Common myeloid progenitor, CD34-positive (primary cell): ENCODE measurements at regions not wholly inside any gene's neighbourhood (a gene's known extent, or its start where the extent isn't known, plus 50 kb on each side); places are given as distances from the start of the nearest gene placed in this dataset.

Experiments used
- CTCF ChIA-PET: fragments of 350-600 bp; sonication (Branson Sonifier 250); formaldehyde crosslinking; loops from one replicate; lab custom pipeline; 2021; ENCODE audit warnings: antibody characterized with exemption; lab: Charles Lee
- POLR2A ChIA-PET: fragments of 350-600 bp; sonication (Branson Sonifier 250); formaldehyde crosslinking; loops from one replicate; lab custom pipeline; 2021; ENCODE audit warnings: antibody characterized with exemption; lab: Charles Lee
- DNase-seq, 3 donors: peaks; one replicate each; pipeline versions ENCODE4 v3.0.0 to v3.0.0-alpha.2; 2013
- H3K27ac ChIP-seq, 2 experiments: 1 replicate in 1 of 2; 2 replicates in 1 of 2; pipeline ENCODE4 v1.7.0; 2013; ENCODE audit warnings: inconsistent platforms in 2 of 2, low read length in 2 of 2, mild to moderate bottlenecking in 2 of 2, low read depth in 1 of 2, moderate library complexity in 1 of 2; ENCODE audit not compliant: severe bottlenecking in 2 of 2, insufficient read depth in 1 of 2, poor library complexity in 1 of 2
- H3K27me3 ChIP-seq, 5 experiments: replicated peaks in 2 of 5; 1 replicate in 3 of 5; 2 replicates in 2 of 5; pipeline versions ENCODE4 v1.6.1 to v1.7.0; 2013; ENCODE audit warnings: low read length in 4 of 5, mild to moderate bottlenecking in 2 of 5, moderate library complexity in 2 of 5, inconsistent platforms in 1 of 5; ENCODE audit not compliant: insufficient read depth in 5 of 5, control insufficient read depth in 4 of 5
- H3K36me3 ChIP-seq, 4 experiments: 1 replicate in 2 of 4; 2 replicates in 2 of 4; pipeline versions ENCODE4 v1.6.1 to v1.7.0; 2013; ENCODE audit warnings: low read length in 3 of 4, control low read depth in 1 of 4, mild to moderate bottlenecking in 1 of 4; ENCODE audit not compliant: control insufficient read depth in 4 of 4, insufficient read depth in 4 of 4
- H3K4me1 ChIP-seq, 4 experiments: 1 replicate in 3 of 4; 2 replicates in 1 of 4; pipeline versions ENCODE4 v1.6.1 to v1.7.1; 2013; ENCODE audit warnings: low read length in 3 of 4, mild to moderate bottlenecking in 3 of 4, control low read depth in 1 of 4, inconsistent platforms in 1 of 4, moderate library complexity in 1 of 4; ENCODE audit not compliant: control insufficient read depth in 4 of 4, insufficient read depth in 4 of 4; ENCODE audit errors: control extremely low read depth in 1 of 4
- H3K4me3 ChIP-seq, 7 experiments: 1 replicate in 4 of 7; 2 replicates in 3 of 7; pipeline versions ENCODE4 v1.5.1 to v1.7.0; 2013; ENCODE audit warnings: mild to moderate bottlenecking in 7 of 7, low read length in 6 of 7, moderate library complexity in 6 of 7, inconsistent platforms in 2 of 7, low read depth in 2 of 7, control low read depth in 1 of 7; ENCODE audit not compliant: insufficient read depth in 4 of 7, control insufficient read depth in 1 of 7; ENCODE audit errors: extremely low read depth in 1 of 7
- H3K9me3 ChIP-seq, 5 experiments: 1 replicate in 4 of 5; 2 replicates in 1 of 5; pipeline versions ENCODE4 v1.6.1 to v1.7.1; 2013; ENCODE audit warnings: low read length in 4 of 5, mild to moderate bottlenecking in 2 of 5, inconsistent platforms in 1 of 5, low read depth in 1 of 5, moderate library complexity in 1 of 5; ENCODE audit not compliant: control insufficient read depth in 4 of 5, insufficient read depth in 2 of 5; ENCODE audit errors: control extremely low read depth in 1 of 5
- WGBS: methylation state at CpG from one replicate; pipeline ENCODE4 v1.1.5; 2013; ENCODE audit not compliant: insufficient coverage; 5-methylcytosine and 5-hydroxymethylcytosine counted together

GRCh38 chr10:22054961-22055360 lies 51.4 kb upstream of the DNAJC1 start:
- Histone ChIP-seq H3K27me3 (no peaks in the 10 kb centered on the region), H3K4me3 (no peak overlapping the region), H3K4me1 (no peaks in the 10 kb centered on the region), H3K36me3 (no peaks in the 10 kb centered on the region), H3K9me3 (peaks cover 0 to 5% (median 1%) of the 10 kb centered on the region in 5 experiments), H3K27ac (no peak overlapping the region)
- CTCF ChIA-PET: no interaction called here
- POLR2A ChIA-PET: no interaction called here
- 86% methylated on average over 1 of the region's 1 CpG for WGBS
- DNase-seq: no peak
